Umbilical cord (tissue), 1 donor: ENCODE measurements at regions not wholly inside any gene's neighbourhood (a gene's known extent, or its start where the extent isn't known, plus 50 kb on each side); places are given as distances from the start of the nearest gene placed in this dataset.

Experiments
- DNase-seq: peaks from one replicate; pipeline ENCODE4 v3.0.0-alpha.2; 2015; ENCODE audit warnings: low spot score

GRCh38 chr6:126904176-126904575 is 214.3 kb upstream of the RSPO3 start:
- DNase-seq: no peak

DNA sequence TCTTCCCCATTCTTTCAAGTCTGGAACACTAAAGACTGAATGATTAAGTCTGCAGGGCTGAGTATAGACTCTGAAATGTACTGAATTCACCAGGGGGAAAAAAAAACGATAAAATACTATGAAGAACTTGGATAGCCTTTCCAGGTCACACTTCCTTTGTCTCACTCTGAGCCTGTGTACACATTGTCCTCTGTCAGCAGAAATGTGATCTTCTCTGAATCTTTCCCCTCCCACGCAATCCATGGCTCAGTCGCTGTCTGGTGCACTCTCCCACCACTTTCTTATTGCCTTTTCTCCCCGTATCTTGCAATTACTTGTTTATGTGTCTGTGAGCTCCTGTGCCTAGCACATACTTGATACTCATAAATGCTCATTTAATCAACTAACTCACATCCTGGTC is 212.6 kb upstream of the RSPO3 start:
- peak; percentile 11 for DNase-seq

DNA sequence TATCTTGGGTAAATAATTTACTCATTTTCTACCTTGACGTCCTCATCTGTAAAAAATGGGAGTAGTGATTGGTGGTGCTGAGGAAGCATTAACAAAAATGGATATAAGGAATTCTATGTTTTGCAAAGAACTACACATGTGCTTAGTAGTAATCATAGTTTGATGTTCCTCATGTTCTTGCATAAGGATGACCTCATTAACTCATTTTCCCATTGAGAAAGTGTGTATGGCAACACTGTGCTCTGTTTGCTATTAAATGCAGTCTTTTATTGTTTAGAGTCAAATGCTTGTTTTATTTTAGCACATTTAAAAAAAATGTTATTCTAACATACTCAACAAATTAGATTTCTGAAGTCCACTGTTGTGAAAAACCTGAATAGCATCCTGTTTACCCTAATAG is 211.2 kb upstream of the RSPO3 start:
- DNase-seq: no peak

DNA sequence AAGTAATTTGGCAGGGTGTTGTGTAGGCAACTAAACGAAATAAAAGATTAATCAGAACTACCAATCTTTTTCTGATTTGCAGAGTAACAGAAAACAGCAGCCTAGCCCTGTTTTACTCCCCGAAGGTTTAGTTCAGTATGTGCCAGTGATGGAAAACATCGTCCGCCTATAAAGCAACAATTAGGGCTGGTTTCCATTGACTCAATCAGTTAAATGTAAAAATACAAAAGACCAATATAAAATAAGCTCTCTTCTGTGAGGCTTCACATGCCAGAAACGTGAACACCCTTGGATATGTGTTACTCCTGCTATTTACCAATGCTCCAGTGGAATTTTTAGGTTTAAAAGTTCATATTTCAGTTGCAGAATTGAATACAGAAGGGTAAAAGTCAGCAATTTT is 210.5 kb upstream of the RSPO3 start:
- peak; percentile 8 for DNase-seq

DNA sequence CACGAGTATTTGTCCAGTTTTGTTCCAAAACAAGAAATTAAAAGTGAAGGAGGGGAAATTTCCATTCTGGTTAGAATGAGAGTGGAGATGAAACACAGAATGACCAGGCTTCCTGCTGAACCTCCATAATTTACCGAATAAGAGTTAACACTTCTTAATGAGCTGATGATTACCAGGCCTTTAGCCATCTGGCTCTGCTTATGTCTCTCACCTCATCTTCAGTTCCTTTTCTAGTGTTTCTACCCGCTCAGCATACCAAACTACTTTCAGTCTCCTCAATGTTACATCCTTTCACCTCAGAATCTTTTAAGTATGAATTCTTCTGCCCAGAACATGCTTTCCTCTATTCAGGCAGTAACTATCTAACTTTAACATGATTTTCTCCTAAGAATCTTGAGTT is 209.0 kb upstream of the RSPO3 start:
- no peak for DNase-seq

- peak; percentile 82 for DNase-seq
Measured at GRCh38 chr6:126913651-126914050, 204.8 kb upstream of the RSPO3 start.

DNA sequence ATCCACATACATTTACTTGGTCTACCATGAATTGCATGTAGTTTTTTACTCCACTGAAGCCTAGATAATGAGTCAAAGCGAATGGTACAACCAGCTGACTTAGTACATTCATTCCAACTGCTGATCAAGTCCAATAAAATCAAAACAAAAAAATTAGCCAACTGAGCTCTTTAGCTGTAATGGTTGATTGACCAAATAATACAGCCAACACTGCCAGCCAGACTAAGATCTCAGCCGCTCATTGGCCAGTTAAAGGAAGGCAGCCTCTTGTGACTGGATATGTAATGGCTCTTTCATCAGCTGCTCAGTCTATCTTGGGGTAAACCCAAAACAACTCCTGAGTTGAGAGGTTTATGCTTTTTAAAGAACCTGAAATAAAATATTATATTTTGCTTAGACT is 204.3 kb upstream of the RSPO3 start:
- peak; percentile 15 for DNase-seq

GRCh38 chr6:126914801-126915200 is 203.7 kb upstream of the RSPO3 start:
- DNase-seq: no peak

- DNase-seq: peak; percentile 97
Measured at GRCh38 chr6:126919947-126920346, 198.5 kb upstream of the RSPO3 start.

GRCh38 chr6:126923807-126924206 is 194.7 kb upstream of the RSPO3 start:
- DNase-seq: no peak

DNA sequence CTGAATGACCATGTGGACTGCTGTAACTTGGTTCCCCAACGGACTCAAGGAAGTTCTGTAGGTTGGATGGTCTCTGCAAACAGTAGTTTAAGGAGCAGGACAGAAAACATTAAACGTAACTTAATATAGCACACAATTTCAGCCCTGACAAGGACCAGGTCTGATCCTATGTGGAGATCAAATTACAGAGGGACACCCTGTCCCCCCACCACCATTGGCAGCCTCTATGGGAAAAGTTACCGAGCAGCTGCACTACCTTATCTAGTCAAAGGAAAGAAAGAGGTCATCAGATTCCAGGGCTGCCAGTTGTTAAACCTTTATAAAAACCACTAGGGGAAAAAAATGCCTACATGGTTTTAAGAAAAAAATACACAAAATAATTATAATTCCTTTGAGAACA is 191.5 kb upstream of the RSPO3 start:
- no peak for DNase-seq

GRCh38 chr6:126927841-126928240 is 190.6 kb upstream of the RSPO3 start:
- no peak for DNase-seq

- no peak for DNase-seq
Measured at GRCh38 chr6:126937426-126937825, 181.0 kb upstream of the RSPO3 start.

- no peak for DNase-seq
Measured at GRCh38 chr6:126939784-126940183, 178.7 kb upstream of the RSPO3 start.

DNA sequence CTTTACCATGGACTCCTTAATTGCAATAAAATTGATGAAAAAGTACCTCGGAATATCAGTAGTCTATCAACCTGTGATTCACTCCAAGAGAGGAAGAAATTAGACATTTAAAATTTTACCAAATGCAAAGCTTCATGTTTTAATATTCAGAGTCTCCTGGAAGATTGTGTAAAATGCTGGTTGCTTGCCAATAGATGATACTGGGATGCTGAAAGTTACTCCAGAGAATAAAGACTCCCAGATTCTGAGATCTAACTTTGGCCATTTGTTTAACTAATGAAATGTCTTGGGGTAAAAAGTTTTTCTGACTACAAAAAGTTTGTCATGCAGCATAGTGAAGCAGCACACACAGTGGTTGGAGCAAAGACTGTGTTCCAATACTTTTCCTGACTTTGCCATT is 176.7 kb upstream of the RSPO3 start:
- DNase-seq: peak; percentile 31

GRCh38 chr6:126944512-126944911 is 174.0 kb upstream of the RSPO3 start:
- DNase-seq: no peak

DNA sequence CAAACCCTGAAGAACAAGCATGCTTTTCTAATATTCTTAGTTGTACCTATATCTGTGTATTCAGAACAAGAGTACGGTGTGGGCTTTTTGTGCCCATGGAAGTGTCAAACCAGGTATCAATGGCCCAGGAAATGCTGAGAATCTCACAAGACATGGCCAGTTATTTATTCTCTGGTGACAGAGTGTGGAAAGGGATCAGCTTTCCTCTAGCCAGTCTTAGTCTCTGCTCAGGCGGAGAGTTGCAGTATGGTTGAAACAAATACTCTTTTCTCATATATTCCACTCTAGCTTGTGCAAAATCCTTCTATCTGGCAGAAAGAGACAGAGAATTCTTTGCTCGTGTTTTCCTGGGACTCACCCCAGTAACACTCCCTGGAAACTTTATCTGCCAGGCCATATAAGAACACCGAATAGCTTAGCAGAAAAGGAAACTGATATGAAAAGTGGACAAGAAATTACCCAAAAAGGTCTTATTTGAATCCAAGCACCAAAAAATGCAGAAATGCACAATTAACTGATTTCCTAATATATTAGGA is 173.3 kb upstream of the RSPO3 start:
- DNase-seq: peak; percentile 88

DNA sequence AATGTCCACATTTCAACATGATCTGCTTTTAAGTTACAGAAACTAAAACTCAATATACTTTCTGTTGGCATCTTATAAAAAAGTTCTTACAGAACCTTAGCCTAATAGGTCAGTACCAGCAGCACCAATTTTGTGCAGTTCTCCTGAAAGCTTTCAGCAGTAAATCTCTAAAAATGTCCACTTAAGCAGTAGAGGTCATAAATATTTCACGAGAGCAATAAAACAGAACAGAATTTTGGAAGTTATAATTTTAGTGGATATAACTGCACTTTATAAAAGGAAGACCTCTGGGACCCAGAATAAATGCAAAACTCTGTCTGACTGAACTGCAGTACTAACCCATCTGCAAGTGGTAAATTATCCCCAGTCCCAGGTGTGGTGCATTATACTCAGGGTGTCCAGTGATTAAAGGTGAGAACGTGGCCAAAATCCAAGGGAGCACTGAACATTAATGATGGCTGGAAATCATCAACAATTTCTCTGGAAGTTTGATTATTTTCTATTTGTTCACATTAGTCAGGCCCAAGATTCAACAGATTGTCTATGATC is 172.6 kb upstream of the RSPO3 start:
- peak; percentile 66 for DNase-seq

DNA sequence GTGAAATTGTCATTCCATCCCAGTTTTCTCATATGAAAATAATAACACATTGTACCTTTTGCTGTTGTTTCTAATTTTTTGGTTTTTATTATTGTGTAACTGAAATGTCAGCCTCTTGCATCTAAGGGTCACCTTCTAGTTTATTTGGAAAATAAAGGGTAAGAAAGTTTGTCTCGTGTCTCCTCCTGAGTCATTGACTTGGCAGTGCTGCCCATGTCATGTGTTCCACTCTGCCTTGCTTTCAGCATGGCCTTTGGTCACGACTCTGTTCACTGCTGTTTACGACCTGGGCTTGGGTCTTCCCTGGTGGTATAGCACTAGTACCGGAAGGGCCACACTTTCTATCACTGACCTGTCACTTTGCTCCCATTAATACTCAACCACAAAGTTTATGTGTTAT is 171.4 kb upstream of the RSPO3 start:
- DNase-seq: no peak

DNA sequence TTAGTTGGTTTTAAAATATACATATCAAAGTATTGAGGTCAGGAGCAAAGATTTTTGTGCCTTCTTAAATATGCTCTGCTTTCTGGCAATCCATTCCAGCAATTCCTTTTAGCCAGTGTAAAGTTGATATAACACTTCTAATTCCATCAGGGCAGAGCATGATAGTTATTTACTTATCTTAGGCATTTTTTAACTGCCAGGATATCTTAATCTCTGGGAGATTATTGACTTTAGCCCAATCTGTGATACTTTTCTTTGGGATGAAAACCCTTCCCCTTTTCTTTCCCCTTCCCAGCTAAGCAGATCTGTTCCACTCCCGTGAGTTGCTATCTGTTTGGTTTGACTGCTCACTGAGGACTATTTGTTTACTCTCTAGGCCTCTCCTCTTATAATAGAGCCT is 168.7 kb upstream of the RSPO3 start:
- DNase-seq: peak; percentile 63

DNA sequence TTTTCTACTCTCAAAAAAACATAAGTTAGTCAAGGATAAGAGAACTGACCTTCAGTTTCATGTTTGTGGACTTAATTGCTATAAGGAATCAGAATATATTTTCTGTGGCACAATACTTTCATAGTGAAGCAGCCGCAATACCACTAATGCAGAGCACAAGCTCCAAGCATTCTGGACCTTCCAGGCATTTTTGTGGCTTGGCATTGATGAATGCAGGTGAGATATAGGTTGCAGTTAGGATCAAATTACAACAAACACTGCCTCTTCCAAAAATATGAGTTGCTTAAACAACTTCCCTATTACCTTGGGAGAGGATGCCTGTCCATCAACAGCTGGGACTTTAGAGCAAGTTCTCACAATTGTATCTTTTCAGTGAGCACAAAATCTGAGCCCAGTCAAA is 162.8 kb upstream of the RSPO3 start:
- no peak for DNase-seq

- DNase-seq: no peak
Measured at GRCh38 chr6:126957721-126958120, 160.8 kb upstream of the RSPO3 start.

GRCh38 chr6:126959765-126960164 is 158.7 kb upstream of the RSPO3 start:
- no peak for DNase-seq
